ENCODE measurements at regions not wholly inside any gene's neighbourhood (a gene's known extent, or its start where the extent isn't known, plus 50 kb on each side); places are given as distances from the start of the nearest gene placed in this dataset.

DNA sequence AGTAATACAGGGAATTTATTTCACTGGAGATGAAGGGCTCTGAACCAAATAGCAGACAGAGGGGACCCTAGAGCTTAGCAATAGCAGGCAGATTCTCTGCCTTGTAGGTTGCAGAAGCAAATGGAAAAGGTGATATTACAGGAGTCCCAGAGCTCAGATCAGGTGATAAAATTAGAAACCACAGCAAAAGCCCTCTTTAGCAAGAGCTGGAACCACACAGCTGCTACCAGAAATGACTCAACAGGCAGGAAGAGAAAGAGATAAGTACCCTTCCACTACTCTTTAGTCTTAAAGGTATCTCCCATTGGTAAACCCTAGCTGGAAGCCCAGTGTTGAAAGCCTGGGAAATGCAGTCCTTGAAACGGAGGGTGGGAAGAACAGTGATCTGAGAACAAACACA is 535.6 kb upstream of the GHITM start (continued):
- TF ChIP-seq, protein P1, sequence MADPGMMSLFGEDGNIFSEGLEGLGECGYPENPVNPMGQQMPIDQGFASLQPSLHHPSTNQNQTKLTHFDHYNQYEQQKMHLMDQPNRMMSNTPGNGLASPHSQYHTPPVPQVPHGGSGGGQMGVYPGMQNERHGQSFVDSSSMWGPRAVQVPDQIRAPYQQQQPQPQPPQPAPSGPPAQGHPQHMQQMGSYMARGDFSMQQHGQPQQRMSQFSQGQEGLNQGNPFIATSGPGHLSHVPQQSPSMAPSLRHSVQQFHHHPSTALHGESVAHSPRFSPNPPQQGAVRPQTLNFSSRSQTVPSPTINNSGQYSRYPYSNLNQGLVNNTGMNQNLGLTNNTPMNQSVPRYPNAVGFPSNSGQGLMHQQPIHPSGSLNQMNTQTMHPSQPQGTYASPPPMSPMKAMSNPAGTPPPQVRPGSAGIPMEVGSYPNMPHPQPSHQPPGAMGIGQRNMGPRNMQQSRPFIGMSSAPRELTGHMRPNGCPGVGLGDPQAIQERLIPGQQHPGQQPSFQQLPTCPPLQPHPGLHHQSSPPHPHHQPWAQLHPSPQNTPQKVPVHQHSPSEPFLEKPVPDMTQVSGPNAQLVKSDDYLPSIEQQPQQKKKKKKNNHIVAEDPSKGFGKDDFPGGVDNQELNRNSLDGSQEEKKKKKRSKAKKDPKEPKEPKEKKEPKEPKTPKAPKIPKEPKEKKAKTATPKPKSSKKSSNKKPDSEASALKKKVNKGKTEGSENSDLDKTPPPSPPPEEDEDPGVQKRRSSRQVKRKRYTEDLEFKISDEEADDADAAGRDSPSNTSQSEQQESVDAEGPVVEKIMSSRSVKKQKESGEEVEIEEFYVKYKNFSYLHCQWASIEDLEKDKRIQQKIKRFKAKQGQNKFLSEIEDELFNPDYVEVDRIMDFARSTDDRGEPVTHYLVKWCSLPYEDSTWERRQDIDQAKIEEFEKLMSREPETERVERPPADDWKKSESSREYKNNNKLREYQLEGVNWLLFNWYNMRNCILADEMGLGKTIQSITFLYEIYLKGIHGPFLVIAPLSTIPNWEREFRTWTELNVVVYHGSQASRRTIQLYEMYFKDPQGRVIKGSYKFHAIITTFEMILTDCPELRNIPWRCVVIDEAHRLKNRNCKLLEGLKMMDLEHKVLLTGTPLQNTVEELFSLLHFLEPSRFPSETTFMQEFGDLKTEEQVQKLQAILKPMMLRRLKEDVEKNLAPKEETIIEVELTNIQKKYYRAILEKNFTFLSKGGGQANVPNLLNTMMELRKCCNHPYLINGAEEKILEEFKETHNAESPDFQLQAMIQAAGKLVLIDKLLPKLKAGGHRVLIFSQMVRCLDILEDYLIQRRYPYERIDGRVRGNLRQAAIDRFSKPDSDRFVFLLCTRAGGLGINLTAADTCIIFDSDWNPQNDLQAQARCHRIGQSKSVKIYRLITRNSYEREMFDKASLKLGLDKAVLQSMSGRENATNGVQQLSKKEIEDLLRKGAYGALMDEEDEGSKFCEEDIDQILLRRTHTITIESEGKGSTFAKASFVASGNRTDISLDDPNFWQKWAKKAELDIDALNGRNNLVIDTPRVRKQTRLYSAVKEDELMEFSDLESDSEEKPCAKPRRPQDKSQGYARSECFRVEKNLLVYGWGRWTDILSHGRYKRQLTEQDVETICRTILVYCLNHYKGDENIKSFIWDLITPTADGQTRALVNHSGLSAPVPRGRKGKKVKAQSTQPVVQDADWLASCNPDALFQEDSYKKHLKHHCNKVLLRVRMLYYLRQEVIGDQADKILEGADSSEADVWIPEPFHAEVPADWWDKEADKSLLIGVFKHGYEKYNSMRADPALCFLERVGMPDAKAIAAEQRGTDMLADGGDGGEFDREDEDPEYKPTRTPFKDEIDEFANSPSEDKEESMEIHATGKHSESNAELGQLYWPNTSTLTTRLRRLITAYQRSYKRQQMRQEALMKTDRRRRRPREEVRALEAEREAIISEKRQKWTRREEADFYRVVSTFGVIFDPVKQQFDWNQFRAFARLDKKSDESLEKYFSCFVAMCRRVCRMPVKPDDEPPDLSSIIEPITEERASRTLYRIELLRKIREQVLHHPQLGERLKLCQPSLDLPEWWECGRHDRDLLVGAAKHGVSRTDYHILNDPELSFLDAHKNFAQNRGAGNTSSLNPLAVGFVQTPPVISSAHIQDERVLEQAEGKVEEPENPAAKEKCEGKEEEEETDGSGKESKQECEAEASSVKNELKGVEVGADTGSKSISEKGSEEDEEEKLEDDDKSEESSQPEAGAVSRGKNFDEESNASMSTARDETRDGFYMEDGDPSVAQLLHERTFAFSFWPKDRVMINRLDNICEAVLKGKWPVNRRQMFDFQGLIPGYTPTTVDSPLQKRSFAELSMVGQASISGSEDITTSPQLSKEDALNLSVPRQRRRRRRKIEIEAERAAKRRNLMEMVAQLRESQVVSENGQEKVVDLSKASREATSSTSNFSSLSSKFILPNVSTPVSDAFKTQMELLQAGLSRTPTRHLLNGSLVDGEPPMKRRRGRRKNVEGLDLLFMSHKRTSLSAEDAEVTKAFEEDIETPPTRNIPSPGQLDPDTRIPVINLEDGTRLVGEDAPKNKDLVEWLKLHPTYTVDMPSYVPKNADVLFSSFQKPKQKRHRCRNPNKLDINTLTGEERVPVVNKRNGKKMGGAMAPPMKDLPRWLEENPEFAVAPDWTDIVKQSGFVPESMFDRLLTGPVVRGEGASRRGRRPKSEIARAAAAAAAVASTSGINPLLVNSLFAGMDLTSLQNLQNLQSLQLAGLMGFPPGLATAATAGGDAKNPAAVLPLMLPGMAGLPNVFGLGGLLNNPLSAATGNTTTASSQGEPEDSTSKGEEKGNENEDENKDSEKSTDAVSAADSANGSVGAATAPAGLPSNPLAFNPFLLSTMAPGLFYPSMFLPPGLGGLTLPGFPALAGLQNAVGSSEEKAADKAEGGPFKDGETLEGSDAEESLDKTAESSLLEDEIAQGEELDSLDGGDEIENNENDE (IDR thresholded peaks at IDR 0.05; ENCODE audit: insufficient replicate concordance, low read length): no peak
- TF ChIP-seq TCF12 (IDR thresholded peaks at IDR 0.05; ENCODE audit: low read depth, low read length) (no peak), EZH2 (IDR thresholded peaks at IDR 0.05; ENCODE audit: low read depth, low read length, severe bottlenecking) (no peak), BRCA1 (IDR thresholded peaks at IDR 0.05; ENCODE audit: low read depth, low read length) (no peak), POLR2AphosphoS5 (IDR thresholded peaks at IDR 0.05; ENCODE audit: low read depth, low read length) (no peak), POLR2A (IDR thresholded peaks at IDR 0.05; ENCODE audit: control extremely low read depth in 1 of 2, low read depth in 2 of 2, low read length in 2 of 2) (no peak)
